ENCODE measurements at regions not wholly inside any gene's neighbourhood (a gene's known extent, or its start where the extent isn't known, plus 50 kb on each side); places are given as distances from the start of the nearest gene placed in this dataset.

- no peak overlapping the region for H3K27ac Mint-ChIP-seq (ENCODE audit: low read depth, unreplicated experiment)
- intact Hi-C loops (cut with micrococcal nuclease): no loop called here
- no peaks in the 10 kb centered on the region for H3K4me1 Mint-ChIP-seq (ENCODE audit: insufficient read depth, unreplicated experiment)
- no peaks in the 10 kb centered on the region for H3K27me3 Mint-ChIP-seq (ENCODE audit: insufficient read depth, unreplicated experiment)
- ChIA-PET CTCF (interaction anchor here (0.6 kb wide), 1 partner anchor 189 kb away, joined by 5 read pairs; no protein-coding TSS in a partner anchor), POLR2A (no interaction called here)
- H3K36me3 Mint-ChIP-seq (ENCODE audit: insufficient read depth, unreplicated experiment): no peaks in the 10 kb centered on the region
- no peaks in the 10 kb centered on the region for H3K9me3 Mint-ChIP-seq (ENCODE audit: unreplicated experiment)
- H3K4me3 Mint-ChIP-seq (ENCODE audit: unreplicated experiment): no peak overlapping the region
- no peak for TF ChIP-seq CTCF (IDR thresholded peaks at IDR 0.05; ENCODE audit: unreplicated experiment)
- no peak for DNase-seq (ENCODE audit: unreplicated experiment)
- no TSS peak for BruUV-seq (replicated peaks)
These were observed 87.3 kb upstream of the NCKAP5 start for GRCh38 chr2:133655610-133656009.

DNA sequence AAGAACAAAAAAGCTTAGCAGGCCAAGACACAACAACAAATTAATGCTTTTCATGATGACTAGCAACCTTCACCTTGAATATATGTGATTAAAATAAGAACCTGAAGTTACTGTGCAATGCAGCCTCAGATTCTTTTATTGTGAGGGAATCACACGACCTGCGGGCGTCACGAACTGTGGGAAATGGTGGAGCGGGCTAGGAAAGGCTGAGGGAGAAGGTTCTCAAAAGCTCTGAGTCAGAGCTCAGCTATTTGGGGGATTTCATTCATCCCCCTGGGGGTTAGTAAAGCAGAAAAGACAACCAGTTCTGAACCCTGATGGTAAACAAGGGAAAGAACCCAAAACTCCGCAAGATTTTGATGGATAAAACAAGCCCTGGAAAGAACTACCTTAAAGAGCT is 89.3 kb upstream of the NCKAP5 start:
- H3K36me3 Mint-ChIP-seq (ENCODE audit: insufficient read depth, unreplicated experiment): no peaks in the 10 kb centered on the region
- no peaks in the 10 kb centered on the region for H3K27me3 Mint-ChIP-seq (ENCODE audit: insufficient read depth, unreplicated experiment)
- no peak overlapping the region for H3K27ac Mint-ChIP-seq (ENCODE audit: low read depth, unreplicated experiment)
- no peaks in the 10 kb centered on the region for H3K4me1 Mint-ChIP-seq (ENCODE audit: insufficient read depth, unreplicated experiment)
- ChIA-PET POLR2A (no interaction called here), CTCF (no interaction called here)
- no peaks in the 10 kb centered on the region for H3K9me3 Mint-ChIP-seq (ENCODE audit: unreplicated experiment)
- TF ChIP-seq CTCF (IDR thresholded peaks at IDR 0.05; ENCODE audit: unreplicated experiment): no peak
- no peak for DNase-seq (ENCODE audit: unreplicated experiment)
- no peak overlapping the region for H3K4me3 Mint-ChIP-seq (ENCODE audit: unreplicated experiment)
- intact Hi-C loops (cut with micrococcal nuclease): no loop called here
- BruUV-seq (replicated peaks): no TSS peak

DNA sequence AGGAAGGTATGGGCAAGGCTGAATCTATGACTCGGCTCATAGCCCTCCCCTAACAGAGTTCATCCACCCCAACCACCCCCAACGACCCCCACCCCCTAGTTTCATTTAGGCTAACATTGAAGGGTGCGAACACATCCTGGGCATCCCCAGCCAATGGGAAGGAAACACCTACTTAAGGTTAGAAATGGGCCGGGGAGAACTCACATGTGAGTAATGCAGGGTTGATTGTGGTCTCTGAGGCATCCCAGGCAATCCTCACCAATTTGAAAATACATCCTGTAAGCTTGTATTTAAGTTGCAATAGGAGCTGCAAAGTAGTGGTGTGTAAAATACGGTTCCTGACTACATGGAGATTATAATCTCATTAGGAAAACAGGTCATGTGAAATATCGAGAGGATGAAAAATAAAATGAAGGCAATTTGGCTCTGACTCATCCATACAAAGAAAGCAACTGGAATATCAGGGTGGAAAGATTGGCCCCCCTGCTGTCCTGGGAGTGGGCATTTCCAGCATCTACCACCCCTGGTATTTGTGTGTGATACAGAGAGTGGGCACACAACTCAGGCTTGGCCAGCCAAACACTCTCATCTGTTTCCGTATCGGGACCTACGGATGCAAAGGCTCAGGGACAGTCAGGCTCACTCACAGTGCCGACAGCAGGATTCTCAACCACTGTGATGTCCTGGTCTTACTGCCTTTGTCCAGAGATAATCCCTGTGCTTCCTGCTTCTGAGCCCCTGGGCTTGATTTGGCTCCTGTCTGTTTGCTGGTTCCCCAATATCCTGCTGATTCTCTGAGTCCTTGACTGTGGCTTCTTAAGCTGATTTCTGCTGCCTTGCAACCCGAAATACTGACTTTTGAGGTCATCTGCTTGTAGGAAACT is 90.0 kb upstream of the NCKAP5 start:
- no peak for TF ChIP-seq CTCF (IDR thresholded peaks at IDR 0.05; ENCODE audit: unreplicated experiment)
- BruUV-seq (replicated peaks): no TSS peak
- Mint-ChIP-seq H3K4me3 (ENCODE audit: unreplicated experiment) (no peak overlapping the region), H3K36me3 (ENCODE audit: insufficient read depth, unreplicated experiment) (no peaks in the 10 kb centered on the region), H3K9me3 (ENCODE audit: unreplicated experiment) (peaks cover under 1% of the 10 kb centered on the region), H3K4me1 (ENCODE audit: insufficient read depth, unreplicated experiment) (no peaks in the 10 kb centered on the region), H3K27ac (ENCODE audit: low read depth, unreplicated experiment) (no peak overlapping the region), H3K27me3 (ENCODE audit: insufficient read depth, unreplicated experiment) (no peaks in the 10 kb centered on the region)
- ChIA-PET POLR2A (no interaction called here), CTCF (no interaction called here)
- intact Hi-C loops (cut with micrococcal nuclease): no loop called here
- no peak for DNase-seq (ENCODE audit: unreplicated experiment)

DNA sequence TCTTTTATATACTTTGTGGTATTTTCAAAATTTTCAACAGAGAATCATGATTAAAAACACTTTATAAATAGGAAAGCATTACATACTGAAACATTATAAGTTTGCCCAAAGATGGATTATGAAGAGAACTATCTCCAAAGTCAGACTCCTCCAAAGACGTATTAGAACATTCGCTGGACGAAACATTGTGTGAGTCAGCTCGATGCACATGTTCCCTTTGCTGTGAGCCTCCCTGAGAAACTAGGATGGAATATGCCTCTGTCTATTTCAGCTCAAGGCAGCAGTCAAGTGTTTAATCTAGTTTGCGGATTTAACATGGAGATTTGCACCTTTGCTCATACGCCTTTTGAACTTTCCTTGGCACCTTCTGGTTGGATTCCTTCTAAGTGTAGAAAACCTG is 92.2 kb upstream of the NCKAP5 start:
- no peak for DNase-seq (ENCODE audit: unreplicated experiment)

More for the DNA sequence above, 92.2 kb upstream of the NCKAP5 start:
- H3K9me3 Mint-ChIP-seq (ENCODE audit: unreplicated experiment): peaks cover 8% of the 10 kb centered on the region
- H3K4me3 Mint-ChIP-seq (ENCODE audit: unreplicated experiment): no peak overlapping the region
- no peaks in the 10 kb centered on the region for H3K4me1 Mint-ChIP-seq (ENCODE audit: insufficient read depth, unreplicated experiment)
- H3K27me3 Mint-ChIP-seq (ENCODE audit: insufficient read depth, unreplicated experiment): no peaks in the 10 kb centered on the region
- TF ChIP-seq CTCF (IDR thresholded peaks at IDR 0.05; ENCODE audit: unreplicated experiment): no peak
- BruUV-seq (replicated peaks): no TSS peak
- no peak overlapping the region for H3K27ac Mint-ChIP-seq (ENCODE audit: low read depth, unreplicated experiment)
- intact Hi-C loops (cut with micrococcal nuclease): no loop called here
- ChIA-PET CTCF (interaction anchor here (1.0 kb wide), 1 partner anchor 69 kb away, joined by 3 read pairs; no protein-coding TSS in a partner anchor), POLR2A (no interaction called here)
- no peaks in the 10 kb centered on the region for H3K36me3 Mint-ChIP-seq (ENCODE audit: insufficient read depth, unreplicated experiment)
